ENCODE measurements at regions not wholly inside any gene's neighbourhood (a gene's known extent, or its start where the extent isn't known, plus 50 kb on each side); places are given as distances from the start of the nearest gene placed in this dataset.

GRCh38 chr14:41047763-41048162 is 558.9 kb upstream of the LRFN5 start:
- H2AFZ ChIP-seq (ENCODE audit: low read depth, low read length), result no peak overlapping the region
- no peaks in the 10 kb centered on the region for H3K36me3 ChIP-seq (ENCODE audit: insufficient read depth, low read length)

DNA sequence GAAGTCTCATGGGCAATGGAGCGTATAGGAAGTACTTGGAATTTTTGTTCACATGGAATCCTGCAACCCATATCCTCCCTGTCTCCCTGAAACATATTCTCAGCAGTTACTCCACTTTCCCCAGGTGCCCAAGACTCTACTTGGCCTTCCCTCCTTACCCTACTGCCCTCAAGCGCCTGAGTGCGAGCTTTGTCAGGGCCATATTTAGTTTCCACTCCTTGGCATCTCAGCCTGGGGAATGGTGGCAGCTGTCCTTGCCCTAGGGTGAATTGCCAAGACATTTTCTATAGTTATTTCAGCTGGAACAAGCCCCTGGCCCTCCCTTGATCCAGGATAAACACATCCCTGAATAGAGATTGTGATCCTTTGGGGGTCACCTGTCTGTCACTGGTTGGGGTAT is 569.3 kb upstream of the LRFN5 start:
- H2AFZ ChIP-seq (ENCODE audit: low read depth, low read length), result no peak overlapping the region
- no peaks in the 10 kb centered on the region for H3K27me3 ChIP-seq (ENCODE audit: insufficient read depth, low read depth, low read length)
- TF ChIP-seq SMC3 (conservative IDR thresholded peaks at IDR 0.05; ENCODE audit: poor library complexity) (no peak), EP300 (conservative IDR thresholded peaks at IDR 0.05; ENCODE audit: poor library complexity, severe bottlenecking) (no peak), MXI1 (conservative IDR thresholded peaks at IDR 0.05; ENCODE audit: poor library complexity, severe bottlenecking) (no peak), EZH2 (IDR thresholded peaks at IDR 0.05; ENCODE audit: borderline replicate concordance, insufficient read depth, low read length, poor library complexity, severe bottlenecking) (no peak), POLR2AphosphoS5 (IDR thresholded peaks at IDR 0.05) (no peak), TAF1 (IDR thresholded peaks at IDR 0.05; ENCODE audit: low read depth) (no peak), CTCF (IDR thresholded peaks at IDR 0.05; ENCODE audit: poor library complexity, severe bottlenecking) (no peak), RAD21 (conservative IDR thresholded peaks at IDR 0.05) (no peak)
- TF ChIP-seq, protein P1, sequence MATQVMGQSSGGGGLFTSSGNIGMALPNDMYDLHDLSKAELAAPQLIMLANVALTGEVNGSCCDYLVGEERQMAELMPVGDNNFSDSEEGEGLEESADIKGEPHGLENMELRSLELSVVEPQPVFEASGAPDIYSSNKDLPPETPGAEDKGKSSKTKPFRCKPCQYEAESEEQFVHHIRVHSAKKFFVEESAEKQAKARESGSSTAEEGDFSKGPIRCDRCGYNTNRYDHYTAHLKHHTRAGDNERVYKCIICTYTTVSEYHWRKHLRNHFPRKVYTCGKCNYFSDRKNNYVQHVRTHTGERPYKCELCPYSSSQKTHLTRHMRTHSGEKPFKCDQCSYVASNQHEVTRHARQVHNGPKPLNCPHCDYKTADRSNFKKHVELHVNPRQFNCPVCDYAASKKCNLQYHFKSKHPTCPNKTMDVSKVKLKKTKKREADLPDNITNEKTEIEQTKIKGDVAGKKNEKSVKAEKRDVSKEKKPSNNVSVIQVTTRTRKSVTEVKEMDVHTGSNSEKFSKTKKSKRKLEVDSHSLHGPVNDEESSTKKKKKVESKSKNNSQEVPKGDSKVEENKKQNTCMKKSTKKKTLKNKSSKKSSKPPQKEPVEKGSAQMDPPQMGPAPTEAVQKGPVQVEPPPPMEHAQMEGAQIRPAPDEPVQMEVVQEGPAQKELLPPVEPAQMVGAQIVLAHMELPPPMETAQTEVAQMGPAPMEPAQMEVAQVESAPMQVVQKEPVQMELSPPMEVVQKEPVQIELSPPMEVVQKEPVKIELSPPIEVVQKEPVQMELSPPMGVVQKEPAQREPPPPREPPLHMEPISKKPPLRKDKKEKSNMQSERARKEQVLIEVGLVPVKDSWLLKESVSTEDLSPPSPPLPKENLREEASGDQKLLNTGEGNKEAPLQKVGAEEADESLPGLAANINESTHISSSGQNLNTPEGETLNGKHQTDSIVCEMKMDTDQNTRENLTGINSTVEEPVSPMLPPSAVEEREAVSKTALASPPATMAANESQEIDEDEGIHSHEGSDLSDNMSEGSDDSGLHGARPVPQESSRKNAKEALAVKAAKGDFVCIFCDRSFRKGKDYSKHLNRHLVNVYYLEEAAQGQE (IDR thresholded peaks at IDR 0.05; ENCODE audit: borderline replicate concordance), result no peak
- H3K36me3 ChIP-seq (ENCODE audit: insufficient read depth, low read length), result no peaks in the 10 kb centered on the region
- H3K27ac ChIP-seq (ENCODE audit: low read length), result no peak overlapping the region
- H3F3A ChIP-seq (ENCODE audit: insufficient read depth, low read length, poor library complexity, severe bottlenecking), result no peaks in the 10 kb centered on the region
- no peaks in the 10 kb centered on the region for H3K79me2 ChIP-seq (replicated peaks; ENCODE audit: insufficient read depth, low read length)
- no peak overlapping the region for H3K9ac ChIP-seq (ENCODE audit: low read length)
- no peak overlapping the region for H3K4me2 ChIP-seq (ENCODE audit: low read length)
- H3K9me3 ChIP-seq (ENCODE audit: low read length), result no peaks in the 10 kb centered on the region
- no peak overlapping the region for H3K4me3 ChIP-seq (ENCODE audit: low read length)
- no peaks in the 10 kb centered on the region for H4K20me1 ChIP-seq (ENCODE audit: insufficient read depth)
- no peaks in the 10 kb centered on the region for H3K9me2 ChIP-seq (ENCODE audit: insufficient read depth, low read length)

More at GRCh38 chr14:41047763-41048162, 558.9 kb upstream of the LRFN5 start:
- Histone ChIP-seq H3F3A (ENCODE audit: insufficient read depth, low read length, poor library complexity, severe bottlenecking) (no peaks in the 10 kb centered on the region), H3K79me2 (replicated peaks; ENCODE audit: insufficient read depth, low read length) (no peaks in the 10 kb centered on the region), H3K9me2 (ENCODE audit: insufficient read depth, low read length) (no peaks in the 10 kb centered on the region), H3K27me3 (ENCODE audit: insufficient read depth, low read depth, low read length) (no peaks in the 10 kb centered on the region), H3K9ac (ENCODE audit: low read length) (no peak overlapping the region), H3K27ac (ENCODE audit: low read length) (no peak overlapping the region), H4K20me1 (ENCODE audit: insufficient read depth) (no peaks in the 10 kb centered on the region), H3K9me3 (ENCODE audit: low read length) (no peaks in the 10 kb centered on the region), H3K4me3 (ENCODE audit: low read length) (no peak overlapping the region), H3K4me2 (ENCODE audit: low read length) (no peak overlapping the region)
- TF ChIP-seq MXI1 (conservative IDR thresholded peaks at IDR 0.05; ENCODE audit: poor library complexity, severe bottlenecking) (no peak), CTCF (IDR thresholded peaks at IDR 0.05; ENCODE audit: poor library complexity, severe bottlenecking) (no peak), RAD21 (conservative IDR thresholded peaks at IDR 0.05) (no peak), EP300 (conservative IDR thresholded peaks at IDR 0.05; ENCODE audit: poor library complexity, severe bottlenecking) (peak; percentile 96), POLR2AphosphoS5 (IDR thresholded peaks at IDR 0.05) (peak; percentile 88), SMC3 (conservative IDR thresholded peaks at IDR 0.05; ENCODE audit: poor library complexity) (no peak), EZH2 (IDR thresholded peaks at IDR 0.05; ENCODE audit: borderline replicate concordance, insufficient read depth, low read length, poor library complexity, severe bottlenecking) (no peak), TAF1 (IDR thresholded peaks at IDR 0.05; ENCODE audit: low read depth) (no peak)
- TF ChIP-seq, protein P1 (IDR thresholded peaks at IDR 0.05; ENCODE audit: borderline replicate concordance), result no peak

Data from neural cell (in vitro differentiated cells).